Right renal cortex interstitium (tissue), 3 donors: ENCODE measurements at regions not wholly inside any gene's neighbourhood (a gene's known extent, or its start where the extent isn't known, plus 50 kb on each side); places are given as distances from the start of the nearest gene placed in this dataset.

Experiments used
- DNase-seq, 3 donors: peaks; one replicate each; pipeline ENCODE4 v3.0.0-alpha.2; 2013; ENCODE audit warnings: low read depth in 3 of 3, low spot score in 2 of 3

GRCh38 chr11:8325591-8326304, 62.1 kb upstream of the LMO1 start:
- no peak for DNase-seq

- DNase-seq: no peak
These were observed 59.7 kb upstream of the LMO1 start for GRCh38 chr11:8323161-8323935.

GRCh38 chr11:8321876-8322275, 58.2 kb upstream of the LMO1 start:
- DNase-seq: no peak

GRCh38 chr11:8320076-8320475, 56.4 kb upstream of the LMO1 start:
- no peak for DNase-seq

GRCh38 chr11:8318536-8318935, 54.9 kb upstream of the LMO1 start:
- DNase-seq: no peak

- DNase-seq: no peak
These were observed 53.5 kb upstream of the LMO1 start for GRCh38 chr11:8317159-8317558.

GRCh38 chr11:8315954-8316353, 52.3 kb upstream of the LMO1 start:
- DNase-seq: no peak

GRCh38 chr11:8315463-8315862, 51.8 kb upstream of the LMO1 start:
- DNase-seq: no peak

GRCh38 chr11:8314916-8315315, 51.2 kb upstream of the LMO1 start:
- DNase-seq: no peak

- DNase-seq: no peak
These were observed 49.9 kb upstream of the LMO1 start for GRCh38 chr11:8313504-8314090.
